Epithelial cell of esophagus (primary cell): ENCODE measurements at regions not wholly inside any gene's neighbourhood (a gene's known extent, or its start where the extent isn't known, plus 50 kb on each side); places are given as distances from the start of the nearest gene placed in this dataset.
"Not testable (repeated sequence)": the region's sequence is repeated elsewhere in the genome, so short reads cannot be mapped to it uniquely, and the experiment has no call there.

Experiments
- DNase-seq: peaks from one replicate; pipeline ENCODE4 v3.0.0; 2010; ENCODE audit warnings: low read depth
- H3K4me3 ChIP-seq: 2 replicates; pipeline ENCODE4 v1.5.1; 2011; ENCODE audit warnings: mild to moderate bottlenecking, low read length, control low read depth
- TF ChIP-seq, protein P1 (sequence below): IDR thresholded peaks from 2 replicates; pipeline ENCODE4 v1.5.1; 2011; ENCODE audit warnings: low read depth, mild to moderate bottlenecking, low read length, control low read depth, inconsistent platforms; ENCODE audit not compliant: insufficient read depth; ENCODE audit errors: missing control alignments

DNA sequence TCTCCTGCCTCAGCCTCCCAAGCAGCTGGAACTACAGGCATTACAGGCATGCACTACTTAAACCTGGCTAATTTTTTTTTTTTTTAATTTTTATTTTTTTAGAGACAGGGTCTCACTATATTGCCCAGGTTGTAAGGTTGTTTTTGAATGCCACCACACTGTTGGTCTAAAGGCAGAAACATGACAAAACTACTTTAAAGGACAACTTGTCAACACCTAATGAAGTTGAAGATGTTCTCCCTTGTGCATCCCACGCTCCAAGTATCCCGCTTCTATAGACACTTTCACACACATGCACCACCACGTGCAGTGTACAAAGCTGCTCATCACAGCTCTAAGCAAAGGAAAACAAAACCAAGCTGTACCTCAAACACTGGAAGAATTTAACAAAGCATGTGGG is 226.4 kb downstream of the FGFR2 start:
- TF ChIP-seq, protein P1, sequence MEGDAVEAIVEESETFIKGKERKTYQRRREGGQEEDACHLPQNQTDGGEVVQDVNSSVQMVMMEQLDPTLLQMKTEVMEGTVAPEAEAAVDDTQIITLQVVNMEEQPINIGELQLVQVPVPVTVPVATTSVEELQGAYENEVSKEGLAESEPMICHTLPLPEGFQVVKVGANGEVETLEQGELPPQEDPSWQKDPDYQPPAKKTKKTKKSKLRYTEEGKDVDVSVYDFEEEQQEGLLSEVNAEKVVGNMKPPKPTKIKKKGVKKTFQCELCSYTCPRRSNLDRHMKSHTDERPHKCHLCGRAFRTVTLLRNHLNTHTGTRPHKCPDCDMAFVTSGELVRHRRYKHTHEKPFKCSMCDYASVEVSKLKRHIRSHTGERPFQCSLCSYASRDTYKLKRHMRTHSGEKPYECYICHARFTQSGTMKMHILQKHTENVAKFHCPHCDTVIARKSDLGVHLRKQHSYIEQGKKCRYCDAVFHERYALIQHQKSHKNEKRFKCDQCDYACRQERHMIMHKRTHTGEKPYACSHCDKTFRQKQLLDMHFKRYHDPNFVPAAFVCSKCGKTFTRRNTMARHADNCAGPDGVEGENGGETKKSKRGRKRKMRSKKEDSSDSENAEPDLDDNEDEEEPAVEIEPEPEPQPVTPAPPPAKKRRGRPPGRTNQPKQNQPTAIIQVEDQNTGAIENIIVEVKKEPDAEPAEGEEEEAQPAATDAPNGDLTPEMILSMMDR: no peak
- no peak overlapping the region for H3K4me3 ChIP-seq
- no peak for DNase-seq

DNA sequence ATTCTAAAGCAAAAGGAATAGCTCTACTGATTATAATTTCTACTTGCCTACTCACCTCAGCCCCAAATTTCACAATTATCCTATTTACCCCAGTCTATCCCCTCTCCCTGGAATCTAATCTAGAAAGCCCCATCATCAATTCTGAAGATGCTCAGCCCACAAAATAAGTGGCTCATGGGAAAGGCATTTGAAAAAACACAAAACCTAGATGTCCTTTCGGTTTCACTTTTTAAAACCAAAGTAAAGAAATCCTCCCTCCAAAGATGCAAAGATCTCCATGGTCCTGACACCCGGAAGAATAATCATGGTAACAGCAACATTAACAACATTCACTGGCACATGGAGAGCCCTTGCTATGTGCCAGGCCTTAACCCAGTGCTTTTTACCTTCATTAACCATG is 224.8 kb downstream of the FGFR2 start:
- DNase-seq: no peak
- no peak overlapping the region for H3K4me3 ChIP-seq
- TF ChIP-seq, protein P1: no peak

DNA sequence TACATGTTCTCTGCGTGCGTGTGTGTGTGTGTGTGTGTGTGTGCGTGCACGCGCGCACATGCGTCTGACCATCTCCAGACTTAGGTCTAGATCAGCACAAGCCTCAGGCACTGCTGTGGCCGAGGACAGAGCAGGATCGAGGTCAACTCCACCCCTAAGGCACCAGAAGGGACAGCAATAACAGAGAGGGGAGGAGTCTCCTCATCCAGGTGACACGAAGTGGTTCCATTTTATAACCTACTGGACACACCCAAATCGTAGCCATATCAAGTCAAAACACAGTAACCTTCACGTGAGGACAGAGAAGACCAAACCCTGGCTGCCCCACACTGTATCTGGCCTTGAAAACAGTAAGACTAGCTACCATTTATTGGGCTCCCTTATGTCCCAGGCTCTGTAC is 224.1 kb downstream of the FGFR2 start:
- H3K4me3 ChIP-seq: no peak overlapping the region
- no peak for DNase-seq
- TF ChIP-seq, protein P1: no peak

DNA sequence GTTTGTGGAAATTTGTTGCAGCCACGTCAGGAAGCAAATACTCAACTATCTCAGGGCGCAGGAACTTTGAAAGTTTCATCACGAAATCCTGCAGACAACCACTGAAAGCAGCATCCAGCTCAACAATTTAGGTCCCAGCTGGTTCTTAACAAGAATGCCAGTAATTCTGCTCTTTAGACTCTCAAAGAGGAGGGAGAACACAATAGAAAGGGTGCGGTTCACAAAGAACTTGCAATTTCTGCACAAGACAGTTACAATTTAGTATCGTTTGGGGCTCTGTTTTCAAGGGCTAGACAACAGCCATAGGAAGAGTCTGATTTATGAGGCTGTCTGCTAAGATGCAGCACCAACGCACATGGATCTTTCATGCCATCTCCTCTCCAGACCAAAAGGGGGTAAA is 223.1 kb downstream of the FGFR2 start:
- DNase-seq: no peak
- no peak overlapping the region for H3K4me3 ChIP-seq
- TF ChIP-seq, protein P1: no peak

DNA sequence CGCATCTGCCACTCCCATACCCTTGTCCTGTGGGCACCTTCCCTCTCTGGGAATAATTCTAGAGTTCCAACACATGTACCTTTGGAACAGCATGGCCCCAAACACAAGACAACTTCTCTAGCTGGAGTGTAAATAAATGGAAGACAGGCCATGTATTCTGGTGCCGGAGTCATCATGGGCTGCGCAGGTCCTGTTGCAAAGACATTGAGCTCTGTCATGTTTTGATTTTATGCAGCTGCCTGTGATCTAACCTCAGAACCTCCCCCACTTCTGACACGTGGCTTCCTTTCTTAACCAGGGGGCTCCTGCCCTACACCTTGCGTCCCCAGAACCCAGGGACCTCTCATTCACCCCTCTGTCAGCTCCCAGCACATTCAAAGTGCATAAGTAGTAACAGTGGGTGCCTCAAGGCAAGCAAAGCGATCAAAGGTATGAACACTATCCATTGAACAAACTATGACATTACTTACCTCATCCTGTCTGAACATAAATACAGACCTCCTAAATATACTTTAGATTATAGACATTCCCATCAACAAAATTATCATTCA is 219.9 kb downstream of the FGFR2 start:
- TF ChIP-seq, protein P1: no peak
- no peak for DNase-seq
- no peak overlapping the region for H3K4me3 ChIP-seq

DNA sequence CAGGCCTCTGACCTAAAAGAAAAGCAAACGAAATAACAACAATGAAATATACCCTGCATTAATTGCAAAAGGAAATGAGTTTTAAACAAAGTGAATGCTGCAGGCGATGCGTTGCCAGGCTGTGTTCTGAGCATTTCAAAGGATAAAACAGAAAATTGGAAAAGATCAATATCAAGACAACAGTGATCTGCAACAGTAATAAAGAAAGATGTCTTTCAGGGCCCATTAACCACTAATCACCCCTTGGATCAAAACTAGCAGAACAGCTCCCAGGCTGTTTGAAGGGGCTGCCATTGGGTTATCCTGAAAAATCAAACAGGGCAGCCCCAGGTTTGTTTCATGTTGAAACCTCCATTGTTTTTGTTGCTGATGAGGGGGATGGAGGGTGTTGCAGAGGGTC is 219.2 kb downstream of the FGFR2 start:
- TF ChIP-seq, protein P1: no peak
- DNase-seq: no peak
- no peak overlapping the region for H3K4me3 ChIP-seq

DNA sequence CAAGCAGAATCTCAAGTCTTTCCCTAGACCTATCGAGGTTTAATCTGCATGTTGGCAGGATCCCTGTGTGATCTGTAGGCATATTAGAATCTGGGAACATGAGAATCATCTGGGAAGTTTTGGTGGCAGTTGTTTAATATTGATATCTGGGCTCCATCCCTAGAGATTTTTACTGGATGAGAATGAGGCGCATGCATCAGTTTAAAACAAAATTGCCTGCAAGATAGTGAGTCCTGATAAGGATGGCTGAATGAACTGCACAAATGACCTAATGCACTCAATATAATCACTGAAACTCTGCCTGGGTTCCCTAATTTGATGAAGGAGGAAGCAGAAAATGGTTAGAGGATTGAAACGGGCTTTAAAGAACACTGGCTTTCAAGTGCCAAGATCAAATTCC is 218.0 kb downstream of the FGFR2 start:
- TF ChIP-seq, protein P1: no peak
- DNase-seq: no peak
- H3K4me3 ChIP-seq: no peak overlapping the region

DNA sequence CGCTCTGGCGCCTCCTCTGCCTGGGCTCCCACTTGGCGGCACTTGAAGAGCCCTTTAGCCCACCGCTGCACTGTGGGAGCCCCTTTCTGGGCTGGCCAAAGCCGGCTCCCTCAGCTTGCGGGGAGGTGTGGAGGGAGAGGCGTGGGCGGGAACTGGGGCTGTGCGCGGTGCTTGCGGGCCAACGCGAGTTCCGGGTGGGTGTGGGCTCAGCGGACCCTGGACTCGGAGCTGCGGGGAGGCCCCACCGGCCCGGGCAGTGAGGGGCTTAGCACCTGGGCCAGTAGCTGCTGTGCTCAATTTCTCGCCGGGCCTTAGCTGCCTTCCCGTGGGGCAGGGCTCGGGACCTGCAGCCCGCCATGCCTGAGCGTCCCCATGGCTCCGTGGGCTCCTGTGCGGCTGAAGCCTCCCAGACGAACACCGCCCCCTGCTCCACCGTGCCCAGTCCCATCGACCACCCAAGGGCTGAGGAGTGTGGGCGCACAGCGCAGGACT is 216.2 kb downstream of the FGFR2 start:
- DNase-seq, H3K4me3 ChIP-seq: not testable (repeated sequence)
